ENCODE measurements at regions not wholly inside any gene's neighbourhood (a gene's known extent, or its start where the extent isn't known, plus 50 kb on each side); places are given as distances from the start of the nearest gene placed in this dataset.

DNA sequence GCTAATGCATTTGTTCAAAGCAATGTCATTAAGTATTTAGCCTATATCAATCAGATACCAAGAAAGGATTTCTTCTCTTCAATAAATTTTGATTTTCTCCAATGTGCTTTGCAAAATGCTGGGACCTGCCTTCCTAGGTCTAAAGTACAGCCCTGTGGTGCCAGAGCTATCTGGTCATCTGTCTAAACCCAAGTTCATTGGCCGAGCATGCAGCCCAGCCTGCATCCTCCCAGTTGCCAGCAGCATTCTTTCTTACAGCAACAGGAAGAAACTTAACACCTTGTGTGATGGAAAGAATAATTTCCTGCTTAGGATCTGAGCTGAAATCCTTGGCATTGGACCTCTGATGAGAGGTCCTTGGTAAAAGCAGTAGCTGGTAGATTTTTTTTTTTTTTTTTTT is 310.0 kb downstream of the RBM26 start:
- no peak overlapping the region for H3K9ac ChIP-seq (ENCODE audit: insufficient read length, low read depth)
- H3K27me3 ChIP-seq (ENCODE audit: insufficient read depth, insufficient read length) = no peaks in the 10 kb centered on the region
- no peaks in the 10 kb centered on the region for H3K9me3 ChIP-seq (ENCODE audit: insufficient read depth, low read length)
- H3K4me1 ChIP-seq (ENCODE audit: insufficient read depth, insufficient read length) = no peaks in the 10 kb centered on the region
- no peak for DNase-seq (ENCODE audit: low read depth, low spot score)
- H3K4me3 ChIP-seq (ENCODE audit: insufficient read length, low read depth) = no peak overlapping the region
- no peaks in the 10 kb centered on the region for H3K36me3 ChIP-seq (ENCODE audit: insufficient read depth, insufficient read length, low read length)
- TF ChIP-seq YY1 (IDR thresholded peaks at IDR 0.05; ENCODE audit: insufficient read depth, insufficient read length) (no peak), SUZ12 (IDR thresholded peaks at IDR 0.05; ENCODE audit: extremely low read depth, insufficient read depth, insufficient read length) (no peak), ZNF274 (IDR thresholded peaks at IDR 0.05; ENCODE audit: low read depth, low read length) (no peak)

DNA sequence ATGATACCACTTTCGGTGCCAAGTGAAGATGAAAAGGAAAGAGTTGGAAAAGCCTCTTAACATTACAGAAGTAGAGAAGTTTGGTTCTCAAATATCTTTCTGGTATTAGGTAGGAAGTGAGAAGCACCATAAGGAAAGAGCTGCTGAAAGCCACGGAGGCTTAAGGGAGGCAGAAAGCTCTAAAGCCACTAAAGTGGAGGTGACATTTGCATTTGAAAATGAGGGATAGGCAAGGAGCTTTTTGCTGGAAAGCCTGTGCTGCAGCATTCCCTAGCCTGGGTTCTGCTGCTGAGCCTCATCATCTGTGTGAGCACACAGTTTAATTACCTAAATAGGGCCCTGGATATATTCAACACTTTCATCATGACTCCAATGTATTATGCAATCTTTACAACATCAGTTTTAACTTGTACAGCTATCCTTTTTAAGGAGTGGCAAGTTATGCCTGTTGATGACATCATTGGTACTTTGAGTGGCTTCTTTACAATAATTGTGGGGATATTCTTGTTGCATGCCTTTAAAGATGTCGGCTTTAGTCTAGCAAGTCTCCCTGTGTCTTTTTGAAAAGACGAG is 315.4 kb downstream of the RBM26 start:
- Histone ChIP-seq H3K27me3 (ENCODE audit: insufficient read depth, insufficient read length) (no peaks in the 10 kb centered on the region), H3K9ac (ENCODE audit: insufficient read length, low read depth) (no peak overlapping the region), H3K9me3 (ENCODE audit: insufficient read depth, low read length) (no peaks in the 10 kb centered on the region), H3K4me1 (ENCODE audit: insufficient read depth, insufficient read length) (no peaks in the 10 kb centered on the region), H3K4me3 (ENCODE audit: insufficient read length, low read depth) (no peak overlapping the region), H3K36me3 (ENCODE audit: insufficient read depth, insufficient read length, low read length) (no peaks in the 10 kb centered on the region)
- TF ChIP-seq ZNF274 (IDR thresholded peaks at IDR 0.05; ENCODE audit: low read depth, low read length) = no peak
- no peak for TF ChIP-seq YY1 (IDR thresholded peaks at IDR 0.05; ENCODE audit: insufficient read depth, insufficient read length)
- TF ChIP-seq SUZ12 (IDR thresholded peaks at IDR 0.05; ENCODE audit: extremely low read depth, insufficient read depth, insufficient read length) = no peak
- no peak for DNase-seq (ENCODE audit: low read depth, low spot score)

DNA sequence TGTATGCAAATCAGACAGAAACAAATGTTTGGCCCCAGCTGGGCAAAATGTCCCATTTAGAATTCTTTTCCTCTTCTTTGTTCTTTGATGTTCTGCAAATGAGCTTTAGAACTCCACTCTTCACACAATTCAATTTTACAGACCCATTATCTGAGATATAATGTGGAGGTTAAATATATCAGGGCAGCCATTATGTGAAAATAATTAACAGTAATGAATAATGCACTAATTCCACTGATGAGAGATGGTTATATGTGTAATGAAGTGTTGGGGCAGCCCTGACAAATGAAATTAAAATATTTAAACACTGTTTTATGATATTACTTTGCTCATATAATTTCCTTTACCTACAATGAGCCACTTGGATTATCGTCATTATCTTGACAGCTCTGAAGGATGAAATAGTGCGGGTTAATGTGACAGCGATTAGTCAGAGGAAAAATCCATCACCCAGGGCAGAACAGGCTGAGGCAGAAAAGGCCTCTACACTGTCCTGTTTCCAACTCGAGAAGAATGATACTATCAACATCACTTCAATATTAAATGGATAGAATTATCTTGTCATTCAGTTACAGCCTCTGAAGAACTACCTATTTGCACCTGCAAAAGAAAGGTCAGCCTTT is 321.1 kb downstream of the RBM26 start:
- H3K9ac ChIP-seq (ENCODE audit: insufficient read length, low read depth) = no peak overlapping the region
- H3K4me3 ChIP-seq (ENCODE audit: insufficient read length, low read depth) = no peak overlapping the region
- TF ChIP-seq SUZ12 (IDR thresholded peaks at IDR 0.05; ENCODE audit: extremely low read depth, insufficient read depth, insufficient read length) (no peak), YY1 (IDR thresholded peaks at IDR 0.05; ENCODE audit: insufficient read depth, insufficient read length) (no peak), ZNF274 (IDR thresholded peaks at IDR 0.05; ENCODE audit: low read depth, low read length) (no peak)
- H3K27me3 ChIP-seq (ENCODE audit: insufficient read depth, insufficient read length) = no peaks in the 10 kb centered on the region
- H3K36me3 ChIP-seq (ENCODE audit: insufficient read depth, insufficient read length, low read length) = no peaks in the 10 kb centered on the region
- H3K9me3 ChIP-seq (ENCODE audit: insufficient read depth, low read length) = no peaks in the 10 kb centered on the region
- no peak for DNase-seq (ENCODE audit: low read depth, low spot score)
- H3K4me1 ChIP-seq (ENCODE audit: insufficient read depth, insufficient read length) = no peaks in the 10 kb centered on the region

DNA sequence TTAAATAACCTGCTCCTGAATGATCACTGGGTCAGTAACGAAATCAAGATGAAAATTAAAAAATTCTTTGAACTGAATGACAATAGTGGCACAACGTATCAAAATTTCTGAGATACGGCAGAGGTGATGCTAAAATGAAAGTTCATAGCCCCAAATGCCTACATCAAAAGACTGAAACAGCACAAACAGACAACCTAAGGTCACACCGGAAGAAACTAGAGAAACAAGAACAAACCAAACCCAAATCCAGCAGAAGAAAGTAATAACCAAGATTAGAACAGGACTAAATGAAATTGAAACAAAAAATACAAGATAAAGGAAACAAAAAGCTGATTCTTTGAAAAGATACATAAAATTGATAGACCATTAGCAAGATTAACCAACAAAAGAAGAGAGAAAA is 324.1 kb downstream of the RBM26 start:
- TF ChIP-seq ZNF274 (IDR thresholded peaks at IDR 0.05; ENCODE audit: low read depth, low read length) (no peak), YY1 (IDR thresholded peaks at IDR 0.05; ENCODE audit: insufficient read depth, insufficient read length) (no peak), SUZ12 (IDR thresholded peaks at IDR 0.05; ENCODE audit: extremely low read depth, insufficient read depth, insufficient read length) (no peak)
- no peak for DNase-seq (ENCODE audit: low read depth, low spot score)
- no peak overlapping the region for H3K4me3 ChIP-seq (ENCODE audit: insufficient read length, low read depth)
- H3K36me3 ChIP-seq (ENCODE audit: insufficient read depth, insufficient read length, low read length) = no peaks in the 10 kb centered on the region
- H3K9ac ChIP-seq (ENCODE audit: insufficient read length, low read depth) = no peak overlapping the region
- no peaks in the 10 kb centered on the region for H3K9me3 ChIP-seq (ENCODE audit: insufficient read depth, low read length)
- H3K27me3 ChIP-seq (ENCODE audit: insufficient read depth, insufficient read length) = no peaks in the 10 kb centered on the region
- H3K4me1 ChIP-seq (ENCODE audit: insufficient read depth, insufficient read length) = no peaks in the 10 kb centered on the region

DNA sequence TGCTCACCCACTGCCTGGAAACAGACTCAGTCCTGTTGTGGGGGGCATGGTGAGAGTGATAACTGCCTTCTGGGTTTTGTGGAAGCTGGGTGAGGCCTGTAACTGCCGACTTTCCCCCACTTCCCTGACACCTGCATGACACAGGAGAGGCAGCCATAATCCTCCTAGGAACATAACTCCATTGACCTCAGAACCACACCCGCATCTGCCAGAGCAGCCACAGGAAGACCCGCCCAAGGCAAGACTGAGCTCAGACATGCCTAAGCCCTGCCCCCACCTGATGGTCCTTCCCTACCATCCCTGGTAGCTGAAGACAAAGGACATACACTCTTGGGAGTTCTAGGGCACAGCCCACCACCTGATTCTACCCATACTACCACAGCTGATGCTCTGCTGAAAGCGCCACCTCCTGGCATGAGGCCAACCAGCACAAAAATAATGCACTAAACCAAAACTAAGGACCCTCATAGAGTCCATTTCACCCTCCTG is 326.7 kb downstream of the RBM26 start:
- Histone ChIP-seq H3K9me3 (ENCODE audit: insufficient read depth, low read length) (no peaks in the 10 kb centered on the region), H3K27me3 (ENCODE audit: insufficient read depth, insufficient read length) (no peaks in the 10 kb centered on the region), H3K4me3 (ENCODE audit: insufficient read length, low read depth) (no peak overlapping the region), H3K36me3 (ENCODE audit: insufficient read depth, insufficient read length, low read length) (no peaks in the 10 kb centered on the region), H3K9ac (ENCODE audit: insufficient read length, low read depth) (no peak overlapping the region), H3K4me1 (ENCODE audit: insufficient read depth, insufficient read length) (no peaks in the 10 kb centered on the region)
- TF ChIP-seq YY1 (IDR thresholded peaks at IDR 0.05; ENCODE audit: insufficient read depth, insufficient read length) (no peak), SUZ12 (IDR thresholded peaks at IDR 0.05; ENCODE audit: extremely low read depth, insufficient read depth, insufficient read length) (no peak), ZNF274 (IDR thresholded peaks at IDR 0.05; ENCODE audit: low read depth, low read length) (no peak)
- DNase-seq (ENCODE audit: low read depth, low spot score) = no peak

DNA sequence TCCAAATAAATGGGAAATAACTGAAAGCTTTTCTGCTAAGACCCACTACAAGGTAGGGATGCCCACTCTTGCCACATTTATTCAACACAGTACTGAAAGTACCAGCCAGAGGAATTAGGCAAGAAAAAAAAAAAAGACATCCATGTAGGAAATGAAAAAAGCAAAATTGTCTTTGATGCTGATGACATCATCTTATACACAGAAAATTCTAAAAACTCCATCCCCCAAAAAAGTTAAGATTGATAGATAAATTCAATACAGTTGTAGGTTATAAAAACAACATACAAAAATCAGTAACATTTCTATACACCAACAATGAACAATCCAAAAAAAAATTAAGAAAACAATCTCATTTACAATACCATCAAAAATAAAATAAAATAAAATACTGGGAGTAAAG is 330.4 kb downstream of the RBM26 start:
- no peaks in the 10 kb centered on the region for H3K9me3 ChIP-seq (ENCODE audit: insufficient read depth, low read length)
- DNase-seq (ENCODE audit: low read depth, low spot score) = no peak
- no peak for TF ChIP-seq SUZ12 (IDR thresholded peaks at IDR 0.05; ENCODE audit: extremely low read depth, insufficient read depth, insufficient read length)
- TF ChIP-seq YY1 (IDR thresholded peaks at IDR 0.05; ENCODE audit: insufficient read depth, insufficient read length) = no peak
- TF ChIP-seq ZNF274 (IDR thresholded peaks at IDR 0.05; ENCODE audit: low read depth, low read length) = no peak

DNA sequence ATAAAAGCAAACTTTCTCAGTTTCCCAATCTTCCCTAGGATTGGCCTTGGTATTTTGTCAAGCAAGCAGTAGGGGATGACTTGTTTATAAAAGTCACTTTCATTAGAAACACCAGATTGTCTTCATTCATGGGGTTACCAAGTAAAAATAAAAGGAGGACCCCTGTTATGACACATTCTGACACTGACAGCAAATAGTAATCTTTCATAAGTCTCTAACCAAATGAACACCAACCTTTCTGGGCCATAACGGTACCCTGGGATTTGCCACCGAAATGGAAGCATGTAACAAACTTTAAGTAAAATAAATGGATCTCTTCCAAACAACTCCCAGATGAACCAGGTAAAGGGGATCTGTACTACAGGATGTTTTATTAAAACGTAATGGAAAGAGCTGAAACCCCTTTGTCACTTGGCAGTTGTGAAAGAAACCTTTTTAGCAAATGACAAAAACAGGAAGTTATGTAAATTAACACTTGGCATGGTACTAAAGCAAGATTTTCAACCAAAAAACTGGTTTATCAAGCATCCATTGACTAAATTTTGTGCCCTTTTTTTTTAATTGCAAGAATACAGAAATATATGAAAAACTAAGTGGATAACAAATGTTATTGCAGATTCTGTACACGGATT is 335.6 kb downstream of the RBM26 start:
- H3K36me3 ChIP-seq (ENCODE audit: insufficient read depth, insufficient read length, low read length) = no peaks in the 10 kb centered on the region
- no peak overlapping the region for H3K4me3 ChIP-seq (ENCODE audit: insufficient read length, low read depth)
- TF ChIP-seq SUZ12 (IDR thresholded peaks at IDR 0.05; ENCODE audit: extremely low read depth, insufficient read depth, insufficient read length) (no peak), YY1 (IDR thresholded peaks at IDR 0.05; ENCODE audit: insufficient read depth, insufficient read length) (no peak), ZNF274 (IDR thresholded peaks at IDR 0.05; ENCODE audit: low read depth, low read length) (no peak)

More for the DNA sequence above, 330.4 kb downstream of the RBM26 start:
- Histone ChIP-seq H3K9ac (ENCODE audit: insufficient read length, low read depth) (no peak overlapping the region), H3K27me3 (ENCODE audit: insufficient read depth, insufficient read length) (no peaks in the 10 kb centered on the region), H3K36me3 (ENCODE audit: insufficient read depth, insufficient read length, low read length) (no peaks in the 10 kb centered on the region), H3K4me1 (ENCODE audit: insufficient read depth, insufficient read length) (no peaks in the 10 kb centered on the region), H3K4me3 (ENCODE audit: insufficient read length, low read depth) (no peak overlapping the region)

More for the DNA sequence above, 335.6 kb downstream of the RBM26 start:
- H3K27me3 ChIP-seq (ENCODE audit: insufficient read depth, insufficient read length) = no peaks in the 10 kb centered on the region
- no peaks in the 10 kb centered on the region for H3K4me1 ChIP-seq (ENCODE audit: insufficient read depth, insufficient read length)
- no peaks in the 10 kb centered on the region for H3K9me3 ChIP-seq (ENCODE audit: insufficient read depth, low read length)
- no peak for DNase-seq (ENCODE audit: low read depth, low spot score)
- no peak overlapping the region for H3K9ac ChIP-seq (ENCODE audit: insufficient read length, low read depth)
